ENCODE measurements at regions not wholly inside any gene's neighbourhood (a gene's known extent, or its start where the extent isn't known, plus 50 kb on each side); places are given as distances from the start of the nearest gene placed in this dataset.

- no peak overlapping the region for H3K4me3 ChIP-seq (ENCODE audit: low read length)
- H3K9me3 ChIP-seq (ENCODE audit: control insufficient read depth, insufficient read depth, low read length), result no peaks in the 10 kb centered on the region
- no peaks in the 10 kb centered on the region for H3K4me1 ChIP-seq (ENCODE audit: control insufficient read depth, insufficient read depth, low read length)
- no peak for DNase-seq (ENCODE audit: low read depth, low spot score)
- 100% methylated on average over 4 of the region's 8 CpGs for WGBS (ENCODE audit: insufficient coverage, insufficient read length)
- H3K36me3 ChIP-seq (ENCODE audit: control insufficient read depth, insufficient read depth, low read length), result no peaks in the 10 kb centered on the region
- no peaks in the 10 kb centered on the region for H3K27me3 ChIP-seq (ENCODE audit: control insufficient read depth, insufficient read depth, low read length)
- no peak overlapping the region for H3K27ac ChIP-seq (ENCODE audit: low read length)
Measured at GRCh38 chr9:87276327-87276841, 221.3 kb upstream of the DAPK1 start.

DNA sequence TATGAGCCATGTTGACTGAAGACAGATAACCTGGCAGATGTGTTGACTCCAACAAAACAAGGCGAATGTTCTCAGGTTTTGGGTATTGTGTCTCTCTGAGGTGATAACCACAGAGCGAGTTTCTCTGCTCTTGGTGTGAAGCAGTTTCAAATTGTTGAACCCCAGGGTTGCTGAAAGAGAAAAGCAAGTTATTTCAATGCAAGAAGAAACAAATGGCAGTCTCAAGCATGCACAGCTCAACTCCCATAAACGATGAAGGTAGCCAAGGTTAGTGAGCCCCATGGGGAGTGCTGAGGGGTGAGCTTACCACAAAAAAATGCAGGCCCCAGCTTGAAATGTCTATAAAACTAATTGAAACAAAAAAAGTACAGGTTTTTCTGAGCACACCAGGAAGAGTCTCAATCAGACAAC lies 220.8 kb upstream of the DAPK1 start:
- Histone ChIP-seq H3K4me3 (ENCODE audit: low read length) (no peak overlapping the region), H3K27ac (ENCODE audit: low read length) (no peak overlapping the region), H3K4me1 (ENCODE audit: control insufficient read depth, insufficient read depth, low read length) (no peaks in the 10 kb centered on the region), H3K36me3 (ENCODE audit: control insufficient read depth, insufficient read depth, low read length) (no peaks in the 10 kb centered on the region), H3K27me3 (ENCODE audit: control insufficient read depth, insufficient read depth, low read length) (no peaks in the 10 kb centered on the region), H3K9me3 (ENCODE audit: control insufficient read depth, insufficient read depth, low read length) (no peaks in the 10 kb centered on the region)
- WGBS (ENCODE audit: insufficient coverage, insufficient read length), result no CpG with 5 or more reads among the region's 3 CpGs
- DNase-seq (ENCODE audit: low read depth, low spot score), result no peak

GRCh38 chr9:87277346-87277745 lies 220.3 kb upstream of the DAPK1 start:
- DNase-seq (ENCODE audit: low read depth, low spot score), result no peak
- Histone ChIP-seq H3K4me1 (ENCODE audit: control insufficient read depth, insufficient read depth, low read length) (no peaks in the 10 kb centered on the region), H3K9me3 (ENCODE audit: control insufficient read depth, insufficient read depth, low read length) (no peaks in the 10 kb centered on the region), H3K4me3 (ENCODE audit: low read length) (no peak overlapping the region), H3K36me3 (ENCODE audit: control insufficient read depth, insufficient read depth, low read length) (no peaks in the 10 kb centered on the region), H3K27ac (ENCODE audit: low read length) (no peak overlapping the region), H3K27me3 (ENCODE audit: control insufficient read depth, insufficient read depth, low read length) (no peaks in the 10 kb centered on the region)
- no CpG with 5 or more reads among the region's 3 CpGs for WGBS (ENCODE audit: insufficient coverage, insufficient read length)

GRCh38 chr9:87278971-87279733 lies 218.5 kb upstream of the DAPK1 start:
- DNase-seq (ENCODE audit: low read depth, low spot score), result no peak
- no peaks in the 10 kb centered on the region for H3K27me3 ChIP-seq (ENCODE audit: control insufficient read depth, insufficient read depth, low read length)
- no peak overlapping the region for H3K27ac ChIP-seq (ENCODE audit: low read length)

GRCh38 chr9:87280421-87280820 lies 217.2 kb upstream of the DAPK1 start:
- Histone ChIP-seq H3K36me3 (ENCODE audit: control insufficient read depth, insufficient read depth, low read length) (no peaks in the 10 kb centered on the region), H3K27ac (ENCODE audit: low read length) (no peak overlapping the region), H3K4me1 (ENCODE audit: control insufficient read depth, insufficient read depth, low read length) (no peaks in the 10 kb centered on the region), H3K9me3 (ENCODE audit: control insufficient read depth, insufficient read depth, low read length) (no peaks in the 10 kb centered on the region), H3K4me3 (ENCODE audit: low read length) (no peak overlapping the region), H3K27me3 (ENCODE audit: control insufficient read depth, insufficient read depth, low read length) (no peaks in the 10 kb centered on the region)
- DNase-seq (ENCODE audit: low read depth, low spot score), result no peak
- no CpG with 5 or more reads among the region's 5 CpGs for whole genome bisulfite sequencing (ENCODE audit: insufficient coverage, insufficient read length)

More at GRCh38 chr9:87278971-87279733, 218.5 kb upstream of the DAPK1 start:
- Histone ChIP-seq H3K4me1 (ENCODE audit: control insufficient read depth, insufficient read depth, low read length) (no peaks in the 10 kb centered on the region), H3K4me3 (ENCODE audit: low read length) (no peak overlapping the region), H3K9me3 (ENCODE audit: control insufficient read depth, insufficient read depth, low read length) (no peaks in the 10 kb centered on the region), H3K36me3 (ENCODE audit: control insufficient read depth, insufficient read depth, low read length) (no peaks in the 10 kb centered on the region)
- WGBS (ENCODE audit: insufficient coverage, insufficient read length), result no CpG with 5 or more reads among the region's 3 CpGs

GRCh38 chr9:87282538-87282937 lies 215.1 kb upstream of the DAPK1 start:
- no peak overlapping the region for H3K4me3 ChIP-seq (ENCODE audit: low read length)
- H3K4me1 ChIP-seq (ENCODE audit: control insufficient read depth, insufficient read depth, low read length), result no peaks in the 10 kb centered on the region
- H3K9me3 ChIP-seq (ENCODE audit: control insufficient read depth, insufficient read depth, low read length), result no peaks in the 10 kb centered on the region
- no peak for DNase-seq (ENCODE audit: low read depth, low spot score)
- WGBS (ENCODE audit: insufficient coverage, insufficient read length), result no CpG with 5 or more reads among the region's 1 CpG
- H3K27me3 ChIP-seq (ENCODE audit: control insufficient read depth, insufficient read depth, low read length), result no peaks in the 10 kb centered on the region
- H3K36me3 ChIP-seq (ENCODE audit: control insufficient read depth, insufficient read depth, low read length), result no peaks in the 10 kb centered on the region
- no peak overlapping the region for H3K27ac ChIP-seq (ENCODE audit: low read length)

DNA sequence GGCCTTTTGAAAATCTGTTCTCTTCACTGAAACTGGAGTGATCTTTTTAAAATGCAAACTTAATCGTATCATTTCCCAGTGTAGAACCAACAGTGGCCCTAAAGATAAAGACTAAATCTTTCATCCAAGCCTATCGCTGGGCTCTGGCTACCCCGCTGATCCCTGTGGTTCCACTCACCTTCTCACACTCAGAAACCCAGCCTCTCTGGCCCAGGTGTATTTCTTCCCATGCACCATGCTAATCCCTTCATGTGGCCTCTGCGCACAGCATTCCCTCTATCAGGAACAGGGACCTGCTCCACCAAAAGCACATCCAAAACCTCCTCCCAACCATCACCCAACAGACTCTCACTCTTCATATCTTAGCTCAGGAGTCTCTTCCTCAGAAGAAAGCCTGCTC lies 214.1 kb upstream of the DAPK1 start:
- Histone ChIP-seq H3K27ac (ENCODE audit: low read length) (no peak overlapping the region), H3K4me3 (ENCODE audit: low read length) (no peak overlapping the region), H3K27me3 (ENCODE audit: control insufficient read depth, insufficient read depth, low read length) (no peaks in the 10 kb centered on the region), H3K36me3 (ENCODE audit: control insufficient read depth, insufficient read depth, low read length) (no peaks in the 10 kb centered on the region), H3K9me3 (ENCODE audit: control insufficient read depth, insufficient read depth, low read length) (no peaks in the 10 kb centered on the region), H3K4me1 (ENCODE audit: control insufficient read depth, insufficient read depth, low read length) (no peaks in the 10 kb centered on the region)
- WGBS (ENCODE audit: insufficient coverage, insufficient read length), result no CpG with 5 or more reads among the region's 4 CpGs
- DNase-seq (ENCODE audit: low read depth, low spot score), result no peak

GRCh38 chr9:87285183-87285850 lies 212.3 kb upstream of the DAPK1 start:
- H3K27me3 ChIP-seq (ENCODE audit: control insufficient read depth, insufficient read depth, low read length), result no peaks in the 10 kb centered on the region
- no CpG with 5 or more reads among the region's 4 CpGs for WGBS (ENCODE audit: insufficient coverage, insufficient read length)
- DNase-seq (ENCODE audit: low read depth, low spot score), result no peak

GRCh38 chr9:87286506-87286905 lies 211.2 kb upstream of the DAPK1 start:
- H3K27ac ChIP-seq (ENCODE audit: low read length), result no peak overlapping the region
- no peak for DNase-seq (ENCODE audit: low read depth, low spot score)
- no peaks in the 10 kb centered on the region for H3K9me3 ChIP-seq (ENCODE audit: control insufficient read depth, insufficient read depth, low read length)
- H3K4me1 ChIP-seq (ENCODE audit: control insufficient read depth, insufficient read depth, low read length), result no peaks in the 10 kb centered on the region
- H3K4me3 ChIP-seq (ENCODE audit: low read length), result no peak overlapping the region
- H3K27me3 ChIP-seq (ENCODE audit: control insufficient read depth, insufficient read depth, low read length), result no peaks in the 10 kb centered on the region
- H3K36me3 ChIP-seq (ENCODE audit: control insufficient read depth, insufficient read depth, low read length), result no peaks in the 10 kb centered on the region

More at GRCh38 chr9:87285183-87285850, 212.3 kb upstream of the DAPK1 start:
- no peaks in the 10 kb centered on the region for H3K36me3 ChIP-seq (ENCODE audit: control insufficient read depth, insufficient read depth, low read length)
- H3K4me3 ChIP-seq (ENCODE audit: low read length), result no peak overlapping the region
- no peaks in the 10 kb centered on the region for H3K9me3 ChIP-seq (ENCODE audit: control insufficient read depth, insufficient read depth, low read length)
- no peak overlapping the region for H3K27ac ChIP-seq (ENCODE audit: low read length)
- H3K4me1 ChIP-seq (ENCODE audit: control insufficient read depth, insufficient read depth, low read length), result no peaks in the 10 kb centered on the region

DNA sequence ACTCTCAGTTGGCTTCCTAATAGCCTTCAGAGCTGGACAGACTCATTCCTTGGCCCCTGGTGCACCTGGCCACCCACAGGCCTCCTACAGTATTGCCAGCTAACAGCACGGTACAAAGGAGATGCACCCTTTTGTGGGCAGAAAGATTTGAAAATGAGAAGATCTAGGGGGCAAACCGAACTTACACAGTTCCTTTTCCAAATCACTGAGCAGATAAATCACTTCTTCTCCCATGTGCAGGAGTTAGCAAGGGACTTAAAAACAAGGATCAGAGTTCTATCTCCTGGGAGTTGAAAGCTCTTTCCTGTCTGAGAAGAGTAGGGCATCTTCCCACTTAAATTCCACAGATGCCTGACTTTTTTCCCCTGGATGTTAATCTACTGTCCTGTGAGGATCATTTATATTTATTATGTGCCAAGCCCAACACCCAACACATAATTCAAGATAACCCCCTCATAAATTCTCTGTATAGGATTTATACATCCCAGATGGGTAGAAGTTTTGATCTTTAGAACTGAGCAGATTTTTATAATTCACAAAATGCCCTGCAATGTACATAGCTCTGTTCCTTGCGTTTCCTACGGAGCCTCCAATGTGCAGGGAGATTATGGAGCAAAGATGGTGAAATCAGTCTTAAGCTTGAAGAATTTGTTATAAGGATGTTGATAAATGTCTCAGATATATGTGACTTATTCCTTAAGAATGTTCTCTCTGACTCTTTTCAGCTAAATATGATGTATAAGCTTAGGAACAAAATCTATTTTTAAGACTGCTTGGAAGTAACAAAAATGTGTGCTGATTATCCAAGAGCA lies 207.2 kb upstream of the DAPK1 start:
- no peak overlapping the region for H3K27ac ChIP-seq (ENCODE audit: low read length)
- H3K9me3 ChIP-seq (ENCODE audit: control insufficient read depth, insufficient read depth, low read length), result no peaks in the 10 kb centered on the region
- no peaks in the 10 kb centered on the region for H3K4me1 ChIP-seq (ENCODE audit: control insufficient read depth, insufficient read depth, low read length)
- no CpG with 5 or more reads among the region's 4 CpGs for WGBS (ENCODE audit: insufficient coverage, insufficient read length)
- H3K27me3 ChIP-seq (ENCODE audit: control insufficient read depth, insufficient read depth, low read length), result no peaks in the 10 kb centered on the region
- DNase-seq (ENCODE audit: low read depth, low spot score), result no peak
- H3K36me3 ChIP-seq (ENCODE audit: control insufficient read depth, insufficient read depth, low read length), result no peaks in the 10 kb centered on the region
- H3K4me3 ChIP-seq (ENCODE audit: low read length), result no peak overlapping the region
